ENCODE measurements at regions not wholly inside any gene's neighbourhood (a gene's known extent, or its start where the extent isn't known, plus 50 kb on each side); places are given as distances from the start of the nearest gene placed in this dataset.

- DNase-seq: no peak
Observed at GRCh38 chr12:127528551-127528950, 738.4 kb upstream of the TMEM132C start.

GRCh38 chr12:127531542-127531941 is 735.4 kb upstream of the TMEM132C start:
- DNase-seq: no peak

- no peak for DNase-seq
Observed at GRCh38 chr12:127533353-127533752, 733.6 kb upstream of the TMEM132C start.

GRCh38 chr12:127536833-127537428 is 730.0 kb upstream of the TMEM132C start:
- DNase-seq: no peak

- DNase-seq: no peak
Observed at GRCh38 chr12:127538316-127538715, 728.7 kb upstream of the TMEM132C start.

- DNase-seq: no peak
Observed at GRCh38 chr12:127539226-127539858, 727.6 kb upstream of the TMEM132C start.

- DNase-seq: no peak
Observed at GRCh38 chr12:127542391-127542790, 724.6 kb upstream of the TMEM132C start.

GRCh38 chr12:127542931-127543330 is 724.0 kb upstream of the TMEM132C start:
- DNase-seq: no peak

- DNase-seq: no peak
Observed at GRCh38 chr12:127546721-127547505, 720.1 kb upstream of the TMEM132C start.

GRCh38 chr12:127548123-127548553 is 718.8 kb upstream of the TMEM132C start:
- DNase-seq: no peak

- no peak for DNase-seq
Observed at GRCh38 chr12:127550271-127550670, 716.7 kb upstream of the TMEM132C start.

GRCh38 chr12:127552838-127553237 is 714.1 kb upstream of the TMEM132C start:
- DNase-seq: no peak

GRCh38 chr12:127555071-127555470 is 711.9 kb upstream of the TMEM132C start:
- DNase-seq: no peak

GRCh38 chr12:127556231-127556886 is 710.6 kb upstream of the TMEM132C start:
- DNase-seq: no peak

- no peak for DNase-seq
Observed at GRCh38 chr12:127558361-127558760, 708.6 kb upstream of the TMEM132C start.

GRCh38 chr12:127559349-127560040 is 707.5 kb upstream of the TMEM132C start:
- no peak for DNase-seq

GRCh38 chr12:127560041-127560478 is 706.9 kb upstream of the TMEM132C start:
- no peak for DNase-seq

- no peak for DNase-seq
Observed at GRCh38 chr12:127562816-127563215, 704.2 kb upstream of the TMEM132C start.

GRCh38 chr12:127565241-127565640 is 701.7 kb upstream of the TMEM132C start:
- DNase-seq: no peak

- no peak for DNase-seq
Observed at GRCh38 chr12:127567531-127567930, 699.4 kb upstream of the TMEM132C start.

GRCh38 chr12:127570387-127570786 is 696.6 kb upstream of the TMEM132C start:
- no peak for DNase-seq
